Colonic mucosa (tissue), 4 donors: ENCODE measurements at regions not wholly inside any gene's neighbourhood (a gene's known extent, or its start where the extent isn't known, plus 50 kb on each side); places are given as distances from the start of the nearest gene placed in this dataset.

ENCODE experiments used
- DNase-seq: peaks from one replicate; pipeline ENCODE4 v3.0.0-alpha.2; 2020
- H3K27ac ChIP-seq: fragments of 200-600 bp; one replicate; pipeline ENCODE4 v1.8.0; 2021
- H3K27me3 ChIP-seq: fragments of 200-600 bp; one replicate; pipeline ENCODE4 v1.8.0; 2021
- H3K36me3 ChIP-seq: fragments of 200-600 bp; one replicate; pipeline ENCODE4 v1.8.0; 2021
- H3K4me1 ChIP-seq: fragments of 200-600 bp; one replicate; pipeline ENCODE4 v1.8.0; 2021; ENCODE audit warnings: mild to moderate bottlenecking
- H3K4me3 ChIP-seq: fragments of 200-600 bp; one replicate; pipeline ENCODE4 v1.8.0; 2021
- H3K9ac ChIP-seq, 2 donors: one replicate each; pipeline ENCODE4 v1.7.0; 2013; ENCODE audit warnings: control low read depth in 2 of 2, low read depth in 2 of 2, low read length in 2 of 2
- H3K9me3 ChIP-seq: fragments of 200-600 bp; one replicate; pipeline ENCODE4 v1.8.0; 2021
- intact Hi-C: fragments of 100-400 bp; cut with DNase I; formaldehyde crosslinking; loops from one replicate; pipeline ENCODE4 v1.14.1; 2022
- TF ChIP-seq, protein P1 (sequence below): fragments of 200-600 bp; IDR thresholded peaks from one replicate; pipeline ENCODE4 v1.8.0; 2022; ENCODE audit warnings: antibody characterized with exemption, mild to moderate bottlenecking
- donor health status: healthy.
- donor health status: DM: no; HTN: no; CAD: no.
- donor health status: DM: no; HTN: no; CAD: no.

DNA sequence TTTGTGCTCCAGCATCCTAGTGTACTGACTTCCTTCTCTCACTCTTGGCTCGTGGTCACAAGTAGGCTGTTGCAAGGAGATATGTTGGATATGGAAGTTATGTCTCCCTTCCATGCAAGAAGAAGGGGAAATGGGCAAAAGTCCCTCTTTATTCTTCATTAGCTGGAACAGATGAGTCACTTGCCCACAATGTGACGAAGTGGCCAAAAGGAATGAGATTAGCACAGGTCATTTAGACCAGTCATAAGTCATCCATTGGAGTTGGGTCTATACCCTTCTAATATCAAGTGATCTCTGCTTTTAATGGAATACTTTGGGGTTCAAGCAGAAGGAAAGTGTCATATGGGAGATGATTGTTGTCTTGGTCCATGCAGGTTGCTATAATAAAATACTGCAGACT lies 91.2 kb upstream of the NGF start:
- no peaks in the 10 kb centered on the region for H3K9me3 ChIP-seq
- no peaks in the 10 kb centered on the region for H3K36me3 ChIP-seq
- H3K4me3 ChIP-seq: no peak overlapping the region
- no peak for DNase-seq
- no peak overlapping the region for H3K27ac ChIP-seq
- intact Hi-C loops: no loop called here
- H3K27me3 ChIP-seq: no peaks in the 10 kb centered on the region
- H3K9ac ChIP-seq: no peak overlapping the region
- no peaks in the 10 kb centered on the region for H3K4me1 ChIP-seq
- TF ChIP-seq, protein P1, sequence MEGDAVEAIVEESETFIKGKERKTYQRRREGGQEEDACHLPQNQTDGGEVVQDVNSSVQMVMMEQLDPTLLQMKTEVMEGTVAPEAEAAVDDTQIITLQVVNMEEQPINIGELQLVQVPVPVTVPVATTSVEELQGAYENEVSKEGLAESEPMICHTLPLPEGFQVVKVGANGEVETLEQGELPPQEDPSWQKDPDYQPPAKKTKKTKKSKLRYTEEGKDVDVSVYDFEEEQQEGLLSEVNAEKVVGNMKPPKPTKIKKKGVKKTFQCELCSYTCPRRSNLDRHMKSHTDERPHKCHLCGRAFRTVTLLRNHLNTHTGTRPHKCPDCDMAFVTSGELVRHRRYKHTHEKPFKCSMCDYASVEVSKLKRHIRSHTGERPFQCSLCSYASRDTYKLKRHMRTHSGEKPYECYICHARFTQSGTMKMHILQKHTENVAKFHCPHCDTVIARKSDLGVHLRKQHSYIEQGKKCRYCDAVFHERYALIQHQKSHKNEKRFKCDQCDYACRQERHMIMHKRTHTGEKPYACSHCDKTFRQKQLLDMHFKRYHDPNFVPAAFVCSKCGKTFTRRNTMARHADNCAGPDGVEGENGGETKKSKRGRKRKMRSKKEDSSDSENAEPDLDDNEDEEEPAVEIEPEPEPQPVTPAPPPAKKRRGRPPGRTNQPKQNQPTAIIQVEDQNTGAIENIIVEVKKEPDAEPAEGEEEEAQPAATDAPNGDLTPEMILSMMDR: no peak

DNA sequence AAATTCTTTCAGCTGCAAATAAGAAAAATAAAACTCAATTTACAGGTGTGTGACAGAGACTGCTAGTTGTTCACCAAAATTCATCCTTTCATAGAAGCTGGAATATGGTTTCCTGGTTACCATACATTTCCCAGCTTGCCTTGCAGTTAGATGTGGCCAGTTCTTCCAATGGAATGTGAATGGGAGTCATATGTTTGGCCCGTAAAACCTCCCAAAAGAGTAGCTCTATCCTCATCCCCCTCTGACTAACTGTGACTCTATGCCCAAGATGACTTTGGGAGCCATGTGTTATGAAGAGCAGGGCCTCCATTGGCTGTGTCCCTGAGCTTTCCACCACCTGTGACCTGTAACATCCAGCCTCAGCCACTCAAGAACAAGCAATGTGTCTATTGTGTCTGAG lies 90.6 kb upstream of the NGF start:
- intact Hi-C loops: no loop called here
- H3K36me3 ChIP-seq: no peaks in the 10 kb centered on the region
- no peak overlapping the region for H3K27ac ChIP-seq
- no peak overlapping the region for H3K9ac ChIP-seq
- H3K4me3 ChIP-seq: no peak overlapping the region
- H3K4me1 ChIP-seq: no peaks in the 10 kb centered on the region
- TF ChIP-seq, protein P1: no peak
- H3K27me3 ChIP-seq: no peaks in the 10 kb centered on the region
- DNase-seq: no peak
- no peaks in the 10 kb centered on the region for H3K9me3 ChIP-seq

DNA sequence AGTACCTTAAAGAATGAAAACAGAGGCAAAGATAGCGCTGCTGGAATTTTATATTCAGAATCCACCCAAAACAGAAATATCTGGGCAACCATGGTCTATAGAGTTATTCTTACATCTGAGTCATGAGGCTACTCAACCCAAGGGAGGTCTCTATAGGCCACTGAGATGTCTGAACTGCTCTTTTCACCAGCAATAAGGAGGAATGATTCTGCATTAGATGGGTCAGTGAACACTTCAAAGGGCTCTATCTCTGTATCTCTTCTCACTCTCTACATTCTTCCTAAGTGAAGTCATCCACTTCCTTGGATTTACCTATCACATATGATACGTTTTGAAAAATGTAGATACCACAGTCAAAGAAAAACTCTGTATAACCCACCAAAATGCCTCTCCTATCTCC lies 90.2 kb upstream of the NGF start:
- no peaks in the 10 kb centered on the region for H3K36me3 ChIP-seq
- TF ChIP-seq, protein P1: no peak
- H3K27me3 ChIP-seq: no peaks in the 10 kb centered on the region
- no peak overlapping the region for H3K4me3 ChIP-seq
- no peak overlapping the region for H3K9ac ChIP-seq
- no peaks in the 10 kb centered on the region for H3K4me1 ChIP-seq
- intact Hi-C loops: no loop called here
- DNase-seq: no peak
- no peaks in the 10 kb centered on the region for H3K9me3 ChIP-seq
- no peak overlapping the region for H3K27ac ChIP-seq

DNA sequence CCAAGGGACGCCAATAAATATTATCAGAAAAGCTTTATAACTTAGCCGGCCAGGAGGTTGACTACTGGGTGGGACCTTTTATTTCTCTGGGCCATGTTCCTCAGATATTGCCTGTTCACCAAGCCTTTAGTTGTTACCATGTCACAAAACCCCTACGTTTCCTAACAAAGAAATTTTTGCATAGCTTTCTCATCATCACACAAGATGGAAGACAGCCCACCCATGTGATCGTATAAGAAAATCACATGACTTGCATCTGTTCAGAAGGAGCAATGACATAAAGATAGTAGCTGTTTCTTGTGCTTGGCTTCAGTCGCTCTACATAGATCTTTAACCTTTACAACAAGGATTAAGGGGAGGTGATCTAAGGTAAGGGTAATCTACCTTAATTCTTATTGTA lies 88.9 kb upstream of the NGF start:
- H3K4me1 ChIP-seq: no peaks in the 10 kb centered on the region
- no peak overlapping the region for H3K4me3 ChIP-seq
- H3K9me3 ChIP-seq: no peaks in the 10 kb centered on the region
- TF ChIP-seq, protein P1: no peak
- no peaks in the 10 kb centered on the region for H3K36me3 ChIP-seq
- H3K9ac ChIP-seq: no peak overlapping the region
- intact Hi-C loops: no loop called here
- H3K27ac ChIP-seq: no peak overlapping the region
- DNase-seq: no peak
- no peaks in the 10 kb centered on the region for H3K27me3 ChIP-seq

DNA sequence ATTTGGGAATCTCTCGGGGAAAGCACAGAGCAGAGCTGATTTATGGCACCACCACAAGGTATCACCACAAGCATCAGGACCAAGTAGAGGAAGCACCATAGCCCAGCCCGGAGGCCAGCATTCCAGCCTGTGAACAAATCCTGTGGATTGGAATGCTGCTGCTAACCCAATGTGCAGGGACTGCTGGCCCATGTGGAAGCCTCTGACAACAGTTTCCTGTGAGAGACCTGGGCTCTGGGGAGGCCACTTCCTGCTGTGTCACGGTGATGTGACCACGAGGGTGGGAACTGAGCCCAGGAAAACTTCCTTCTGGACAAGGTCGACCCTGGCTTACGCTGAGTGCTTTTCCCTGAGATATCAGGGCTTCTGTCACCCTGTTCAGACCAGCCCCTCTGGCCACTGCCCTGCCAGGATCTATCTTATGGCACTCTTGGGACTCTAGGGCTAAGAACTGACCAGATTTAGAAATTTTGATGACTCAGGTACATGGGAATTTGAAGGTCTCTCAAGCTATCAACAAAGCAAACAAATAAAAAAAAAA lies 88.3 kb upstream of the NGF start:
- Histone ChIP-seq H3K36me3 (no peaks in the 10 kb centered on the region), H3K4me3 (no peak overlapping the region), H3K27me3 (no peaks in the 10 kb centered on the region), H3K27ac (no peak overlapping the region), H3K9ac (no peak overlapping the region), H3K4me1 (no peaks in the 10 kb centered on the region), H3K9me3 (no peaks in the 10 kb centered on the region)
- TF ChIP-seq, protein P1: no peak
- DNase-seq: no peak
- intact Hi-C loops: no loop called here

DNA sequence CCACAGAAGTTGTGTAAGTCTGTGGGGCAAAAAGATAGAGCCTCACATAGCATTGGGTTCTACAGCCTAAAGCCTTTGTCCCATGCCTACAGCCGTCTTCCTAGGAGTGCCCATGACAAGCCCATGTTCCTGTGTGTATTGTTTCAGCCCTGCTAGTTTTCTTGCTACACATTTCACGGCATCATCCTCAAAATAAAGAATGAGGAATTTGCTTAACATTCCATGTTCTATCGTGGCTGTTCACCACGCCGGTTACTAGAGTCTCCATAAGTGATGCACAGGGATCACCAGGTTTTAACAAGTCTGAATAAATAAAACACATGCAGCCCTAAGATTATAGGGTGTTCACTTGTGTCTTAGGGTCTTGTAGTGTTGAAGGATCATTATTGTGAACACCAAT lies 87.4 kb upstream of the NGF start:
- H3K4me3 ChIP-seq: no peak overlapping the region
- no peak overlapping the region for H3K9ac ChIP-seq
- no peaks in the 10 kb centered on the region for H3K36me3 ChIP-seq
- H3K27ac ChIP-seq: no peak overlapping the region
- no peak for DNase-seq
- no peaks in the 10 kb centered on the region for H3K4me1 ChIP-seq
- H3K9me3 ChIP-seq: no peaks in the 10 kb centered on the region
- no peaks in the 10 kb centered on the region for H3K27me3 ChIP-seq
- intact Hi-C loops: no loop called here
- TF ChIP-seq, protein P1: no peak
